ENCODE measurements at regions not wholly inside any gene's neighbourhood (a gene's known extent, or its start where the extent isn't known, plus 50 kb on each side); places are given as distances from the start of the nearest gene placed in this dataset.

DNA sequence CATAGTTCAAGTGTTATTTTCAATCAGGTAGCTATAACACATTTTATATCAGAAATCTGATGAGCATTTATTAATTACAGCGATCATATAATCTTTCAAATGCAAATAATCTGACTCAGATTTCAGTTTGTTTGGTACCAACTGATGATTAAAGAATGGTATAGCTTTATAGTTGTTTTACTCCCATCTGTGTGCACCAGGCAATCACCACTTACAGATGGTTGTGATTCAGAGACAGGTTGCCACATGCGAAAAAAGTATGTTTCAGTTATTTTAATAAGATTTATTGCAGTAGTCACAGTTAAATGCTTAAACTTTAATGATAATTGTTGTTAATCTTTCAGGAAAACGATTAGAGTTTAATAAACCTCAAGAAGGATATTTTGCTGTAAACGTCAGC, 155.1 kb upstream of the ARRDC3 start:
- Mint-ChIP-seq H3K4me3 (no peak overlapping the region), H3K9me3 (no peaks in the 10 kb centered on the region)
- POLR2A ChIA-PET: no interaction called here

DNA sequence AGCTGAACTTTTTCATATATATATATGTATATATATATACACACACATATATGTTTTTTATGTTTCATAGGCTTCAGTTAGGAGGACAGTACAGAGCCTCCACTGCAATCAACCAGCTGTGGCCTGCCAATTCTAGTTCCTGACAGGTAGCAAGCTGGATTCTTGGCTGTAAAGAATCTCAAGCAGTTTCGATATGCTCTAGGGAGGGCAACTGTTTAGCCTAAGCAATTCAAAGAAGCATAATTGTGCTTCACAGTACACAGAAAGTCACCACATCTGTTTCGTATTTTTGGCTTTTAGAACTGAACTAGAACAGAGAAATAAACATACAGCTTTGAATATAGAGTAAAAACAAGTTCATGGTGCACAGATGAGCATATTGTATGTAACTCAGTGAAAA, 152.4 kb upstream of the ARRDC3 start:
- CTCF ChIA-PET: no interaction called here
- H3K9me3 Mint-ChIP-seq: no peaks in the 10 kb centered on the region
- H3K4me1 Mint-ChIP-seq (ENCODE audit: low read depth): no peaks in the 10 kb centered on the region
- H3K4me3 Mint-ChIP-seq: no peak overlapping the region
- no peak overlapping the region for H3K27ac Mint-ChIP-seq
- POLR2A ChIA-PET: no interaction called here
- no peaks in the 10 kb centered on the region for H3K36me3 Mint-ChIP-seq (ENCODE audit: low read depth)
- H3K27me3 Mint-ChIP-seq: no peaks in the 10 kb centered on the region
- no peak for DNase-seq
- intact Hi-C loops (cut with micrococcal nuclease): no loop called here
- ATAC-seq: no peak
- TF ChIP-seq, protein P1, sequence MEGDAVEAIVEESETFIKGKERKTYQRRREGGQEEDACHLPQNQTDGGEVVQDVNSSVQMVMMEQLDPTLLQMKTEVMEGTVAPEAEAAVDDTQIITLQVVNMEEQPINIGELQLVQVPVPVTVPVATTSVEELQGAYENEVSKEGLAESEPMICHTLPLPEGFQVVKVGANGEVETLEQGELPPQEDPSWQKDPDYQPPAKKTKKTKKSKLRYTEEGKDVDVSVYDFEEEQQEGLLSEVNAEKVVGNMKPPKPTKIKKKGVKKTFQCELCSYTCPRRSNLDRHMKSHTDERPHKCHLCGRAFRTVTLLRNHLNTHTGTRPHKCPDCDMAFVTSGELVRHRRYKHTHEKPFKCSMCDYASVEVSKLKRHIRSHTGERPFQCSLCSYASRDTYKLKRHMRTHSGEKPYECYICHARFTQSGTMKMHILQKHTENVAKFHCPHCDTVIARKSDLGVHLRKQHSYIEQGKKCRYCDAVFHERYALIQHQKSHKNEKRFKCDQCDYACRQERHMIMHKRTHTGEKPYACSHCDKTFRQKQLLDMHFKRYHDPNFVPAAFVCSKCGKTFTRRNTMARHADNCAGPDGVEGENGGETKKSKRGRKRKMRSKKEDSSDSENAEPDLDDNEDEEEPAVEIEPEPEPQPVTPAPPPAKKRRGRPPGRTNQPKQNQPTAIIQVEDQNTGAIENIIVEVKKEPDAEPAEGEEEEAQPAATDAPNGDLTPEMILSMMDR (IDR thresholded peaks at IDR 0.05): no peak

More for the DNA sequence above, 155.1 kb upstream of the ARRDC3 start:
- H3K36me3 Mint-ChIP-seq (ENCODE audit: low read depth): no peaks in the 10 kb centered on the region
- no peak overlapping the region for H3K27ac Mint-ChIP-seq
- DNase-seq (no peak), ATAC-seq (no peak)
- CTCF ChIA-PET: no interaction called here
- no peaks in the 10 kb centered on the region for H3K4me1 Mint-ChIP-seq (ENCODE audit: low read depth)
- TF ChIP-seq, protein P1 (IDR thresholded peaks at IDR 0.05): no peak
- intact Hi-C loops (cut with micrococcal nuclease): no loop called here
- H3K27me3 Mint-ChIP-seq: no peaks in the 10 kb centered on the region

DNA sequence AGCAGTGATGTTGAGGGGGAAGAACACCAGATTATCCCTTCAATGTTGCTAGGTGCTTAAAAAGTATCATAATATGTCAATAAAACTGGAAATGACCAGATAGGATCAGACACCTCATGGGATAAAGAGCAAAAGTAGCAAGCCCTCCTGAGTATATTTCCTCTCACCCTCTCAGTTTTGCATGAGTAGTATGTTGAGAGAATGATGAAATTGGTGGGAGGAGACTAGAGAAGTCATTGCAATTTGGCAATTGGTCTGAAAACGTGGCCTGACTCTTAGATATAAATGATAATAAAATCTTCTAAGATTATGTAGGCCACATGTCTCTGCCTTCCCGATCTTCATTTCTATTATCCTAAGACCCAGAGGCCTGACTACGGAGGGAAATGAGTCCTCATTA, 151.2 kb upstream of the ARRDC3 start:
- intact Hi-C loops (cut with micrococcal nuclease): no loop called here
- Mint-ChIP-seq H3K27ac (no peak overlapping the region), H3K9me3 (peaks cover 1% of the 10 kb centered on the region), H3K36me3 (ENCODE audit: low read depth) (no peaks in the 10 kb centered on the region), H3K4me1 (ENCODE audit: low read depth) (no peaks in the 10 kb centered on the region), H3K27me3 (no peaks in the 10 kb centered on the region), H3K4me3 (no peak overlapping the region)
- CTCF ChIA-PET: no interaction called here
- POLR2A ChIA-PET: no interaction called here
- no peak for ATAC-seq
- no peak for DNase-seq
- TF ChIP-seq, protein P1 (IDR thresholded peaks at IDR 0.05): no peak

DNA sequence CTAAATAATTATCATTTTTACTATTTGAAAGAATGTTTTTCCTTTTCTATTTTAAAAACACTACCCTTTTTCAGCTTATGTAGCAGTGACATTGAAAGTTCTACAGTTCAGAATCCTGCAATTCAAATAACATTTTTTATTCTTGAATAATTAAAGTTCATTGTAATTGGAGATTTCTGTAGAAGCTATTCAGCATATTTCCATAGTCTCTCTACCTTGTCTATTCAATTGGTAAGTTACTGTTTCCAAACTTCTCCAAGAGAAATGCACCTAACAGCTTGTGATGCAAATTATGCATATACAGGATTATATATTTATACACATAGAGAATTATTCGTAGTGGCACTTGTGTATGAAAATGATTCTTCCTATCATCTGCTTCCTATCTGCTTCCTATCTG, 149.7 kb upstream of the ARRDC3 start:
- CTCF ChIA-PET: interaction anchor here (1.0 kb wide), 1 partner anchor 58 kb away, joined by 3 read pairs; no protein-coding TSS in a partner anchor
- Mint-ChIP-seq H3K27me3 (no peaks in the 10 kb centered on the region), H3K36me3 (ENCODE audit: low read depth) (no peaks in the 10 kb centered on the region), H3K27ac (no peak overlapping the region), H3K4me3 (no peak overlapping the region), H3K4me1 (ENCODE audit: low read depth) (no peaks in the 10 kb centered on the region), H3K9me3 (peaks cover 4% of the 10 kb centered on the region)
- TF ChIP-seq, protein P1 (IDR thresholded peaks at IDR 0.05): no peak
- POLR2A ChIA-PET: no interaction called here
- DNase-seq: no peak
- intact Hi-C loops (cut with micrococcal nuclease): no loop called here
- ATAC-seq: no peak

DNA sequence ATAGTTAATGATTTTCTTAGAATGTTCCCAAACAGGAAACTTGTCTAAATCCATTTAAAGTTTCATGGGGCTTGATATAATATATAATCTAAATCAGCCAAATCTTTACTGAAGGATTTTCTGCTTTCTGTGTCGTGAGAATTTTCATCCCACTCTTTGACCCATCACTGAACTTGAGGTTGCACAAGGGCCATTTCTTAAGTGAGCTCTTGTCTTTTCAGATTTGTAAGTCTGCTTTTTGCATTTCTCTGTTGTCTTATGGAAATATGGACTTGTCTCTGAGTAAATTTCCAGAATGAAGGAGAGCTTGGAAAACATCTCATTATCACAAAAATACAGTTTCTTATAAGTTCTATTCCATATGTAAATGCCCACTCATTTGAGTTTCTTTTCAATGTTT, 149.2 kb upstream of the ARRDC3 start:
- POLR2A ChIA-PET: no interaction called here
- Mint-ChIP-seq H3K9me3 (peaks cover 4% of the 10 kb centered on the region), H3K4me3 (no peak overlapping the region), H3K27me3 (no peaks in the 10 kb centered on the region), H3K36me3 (ENCODE audit: low read depth) (no peaks in the 10 kb centered on the region), H3K27ac (no peak overlapping the region), H3K4me1 (ENCODE audit: low read depth) (no peaks in the 10 kb centered on the region)
- TF ChIP-seq, protein P1 (IDR thresholded peaks at IDR 0.05): no peak
- no peak for ATAC-seq
- CTCF ChIA-PET: interaction anchor here (1.0 to 1.7 kb wide), 2 partner anchors 33 to 57 kb away, joined by 3 read pairs; no protein-coding TSS in a partner anchor
- intact Hi-C loops (cut with micrococcal nuclease): no loop called here
- DNase-seq: no peak

Measured in activated CD8-positive, alpha-beta T cell treated with anti-CD3 and anti-CD28 coated beads for 36 hours (primary cell).